PC-3 (cell line): ENCODE measurements at regions not wholly inside any gene's neighbourhood (a gene's known extent, or its start where the extent isn't known, plus 50 kb on each side); places are given as distances from the start of the nearest gene placed in this dataset.
A peak's percentile ranks its signal among the peaks of the same experiment; 100 is the strongest.

Source experiments
- ATAC-seq: fragments of 200-7000 bp; cut with Tn5 transposase; 2 replicates; pipeline ENCODE4 v1.9.1; 2020; ENCODE audit warnings: mild to moderate bottlenecking, moderate library complexity
- BruUV-seq: library from RNA; stranded (reverse); fragments of 400-500 nt; replicated peaks from 2 replicates; lab custom pipeline; 2021; lab: Mats Ljungman, UMichigan
- CTCF ChIA-PET: fragments of 300-600 bp; sonication (Branson Sonifier 250); formaldehyde crosslinking; loops from one replicate; lab custom pipeline; 2022; ENCODE audit warnings: antibody characterized with exemption; lab: Charles Lee
- POLR2A ChIA-PET: fragments of 300-600 bp; sonication (Branson Sonifier 250); formaldehyde crosslinking; loops from one replicate; lab custom pipeline; 2022; ENCODE audit warnings: antibody characterized with exemption; ENCODE audit not compliant: unreplicated experiment; lab: Charles Lee
- DNase-seq: peaks from one replicate; pipeline ENCODE4 v3.0.0-alpha.2; 2015
- H2AFZ ChIP-seq: fragments of 300-600 bp; sonication (generic); 2 replicates; pipeline ENCODE4 v1.6.0; 2016; ENCODE audit warnings: antibody characterized with exemption, low read length
- H3F3A ChIP-seq: fragments of 300-600 bp; sonication (generic); one replicate; pipeline ENCODE4 v1.6.0; 2017; ENCODE audit warnings: antibody characterized with exemption, low read length, control low read depth, mild to moderate bottlenecking; ENCODE audit not compliant: unreplicated experiment
- H3K27ac ChIP-seq: fragments of 300-600 bp; sonication (generic); 2 replicates; pipeline ENCODE4 v1.5.1; 2016; ENCODE audit warnings: mild to moderate bottlenecking, low read length
- H3K27me3 ChIP-seq: fragments of 300-600 bp; sonication (generic); 2 replicates; pipeline ENCODE4 v1.6.1; 2016; ENCODE audit warnings: low read length, mixed read lengths
- H3K36me3 ChIP-seq: fragments of 300-600 bp; sonication (generic); 2 replicates; pipeline ENCODE4 v1.6.1; 2016; ENCODE audit warnings: low read depth, mixed run types, low read length, mixed read lengths
- H3K4me1 ChIP-seq: fragments of 300-600 bp; sonication (generic); 2 replicates; pipeline ENCODE4 v1.5.1; 2016; ENCODE audit warnings: low read length; ENCODE audit not compliant: insufficient read depth
- H3K4me2 ChIP-seq: fragments of 300-600 bp; sonication (generic); 2 replicates; pipeline ENCODE4 v1.6.0; 2016; ENCODE audit warnings: low read length
- H3K4me3 ChIP-seq: fragments of 300-600 bp; sonication (generic); 2 replicates; pipeline ENCODE4 v1.5.1; 2016; ENCODE audit warnings: mild to moderate bottlenecking, low read length, mixed read lengths
- H3K79me2 ChIP-seq: fragments of 300-600 bp; sonication (generic); 2 replicates; pipeline ENCODE4 v1.6.1; 2017; ENCODE audit warnings: low read length, mixed read lengths
- H3K9ac ChIP-seq: fragments of 300-600 bp; sonication (generic); 2 replicates; pipeline ENCODE4 v1.6.0; 2016; ENCODE audit warnings: mild to moderate bottlenecking, low read length
- H3K9me2 ChIP-seq: fragments of 300-600 bp; sonication (generic); replicated peaks from 2 replicates; pipeline ENCODE4 v1.6.1; 2016; ENCODE audit warnings: mixed run types, low read length, mixed read lengths
- H3K9me3 ChIP-seq: fragments of 300-600 bp; sonication (generic); 2 replicates; pipeline ENCODE4 v1.6.1; 2016; ENCODE audit warnings: low read length, mixed read lengths
- H4K20me1 ChIP-seq: fragments of 300-600 bp; sonication (generic); 2 replicates; pipeline ENCODE4 v1.6.1; 2016; ENCODE audit warnings: low read length, mixed read lengths
- CTCF ChIP-seq: fragments of 300-600 bp; sonication (generic); conservative IDR thresholded peaks from 2 replicates; pipeline ENCODE4 v1.5.1; 2017; ENCODE audit warnings: antibody characterized with exemption, low read depth, mild to moderate bottlenecking, low read length
- EZH2 ChIP-seq: fragments of 300-600 bp; sonication (generic); IDR thresholded peaks from one replicate; pipeline ENCODE4 v1.6.1; 2017; ENCODE audit warnings: antibody characterized with exemption, mild to moderate bottlenecking, low read length; ENCODE audit not compliant: unreplicated experiment
- EZH2phosphoT487 ChIP-seq: fragments of 300-600 bp; sonication (generic); IDR thresholded peaks from 2 replicates; pipeline ENCODE4 v1.6.1; 2018; ENCODE audit warnings: mild to moderate bottlenecking, antibody characterized with exemption, low read length, borderline replicate concordance
- intact Hi-C: fragments of 100-400 bp; cut with micrococcal nuclease; formaldehyde crosslinking; loops from 2 replicates; pipeline ENCODE4 v1.9.0; 2023

GRCh38 chr10:29157321-29157720 is 131.5 kb upstream of the LYZL1 start:
- H3K27ac ChIP-seq, result no peak overlapping the region
- no peak overlapping the region for H3K4me3 ChIP-seq
- TF ChIP-seq EZH2 (no peak), CTCF (no peak), EZH2phosphoT487 (no peak)
- ChIA-PET POLR2A (no interaction called here), CTCF (no interaction called here)
- H2AFZ ChIP-seq, result no peak overlapping the region
- ATAC-seq (no peak), DNase-seq (no peak)
- no TSS peak for BruUV-seq
- no peak overlapping the region for H3K9ac ChIP-seq
- no peaks in the 10 kb centered on the region for H3K9me2 ChIP-seq
- H3K27me3 ChIP-seq, result no peaks in the 10 kb centered on the region
- intact Hi-C loops, result no loop called here
- no peaks in the 10 kb centered on the region for H3F3A ChIP-seq
- no peaks in the 10 kb centered on the region for H4K20me1 ChIP-seq
- no peak overlapping the region for H3K4me2 ChIP-seq
- peaks cover 16% of the 10 kb centered on the region for H3K4me1 ChIP-seq
- H3K79me2 ChIP-seq, result no peaks in the 10 kb centered on the region
- no peaks in the 10 kb centered on the region for H3K36me3 ChIP-seq
- H3K9me3 ChIP-seq, result no peaks in the 10 kb centered on the region

DNA sequence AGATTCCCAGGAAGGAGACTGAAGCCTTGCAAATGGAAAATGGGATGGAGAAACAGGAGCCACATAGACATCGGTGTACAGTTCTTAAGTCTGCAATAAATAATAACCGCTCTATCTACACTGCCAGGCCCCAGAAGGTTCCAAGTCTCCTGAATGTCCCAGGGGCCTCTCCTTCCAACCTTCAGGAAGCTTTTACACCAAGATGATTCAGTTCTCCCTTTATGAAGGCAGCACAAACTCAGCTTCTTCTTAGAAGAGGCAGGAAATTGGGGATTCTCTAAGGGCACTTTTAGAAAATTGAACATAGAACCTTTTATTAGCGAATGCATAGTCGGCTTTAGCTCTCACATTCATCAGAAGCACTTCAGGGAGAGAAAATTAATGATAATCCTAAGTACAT is 130.8 kb upstream of the LYZL1 start:
- TF ChIP-seq EZH2, result no peak
- Histone ChIP-seq H3K4me2 (no peak overlapping the region), H3K9me3 (no peaks in the 10 kb centered on the region), H2AFZ (no peak overlapping the region), H4K20me1 (no peaks in the 10 kb centered on the region), H3F3A (no peaks in the 10 kb centered on the region), H3K79me2 (no peaks in the 10 kb centered on the region), H3K4me3 (no peak overlapping the region), H3K27me3 (no peaks in the 10 kb centered on the region), H3K36me3 (no peaks in the 10 kb centered on the region), H3K27ac (no peak overlapping the region), H3K9ac (no peak overlapping the region), H3K9me2 (no peaks in the 10 kb centered on the region), H3K4me1 (peaks cover 16% of the 10 kb centered on the region)
- ATAC-seq, result no peak
- CTCF ChIA-PET, result no interaction called here
- POLR2A ChIA-PET, result no interaction called here
- DNase-seq, result no peak
- BruUV-seq, result no TSS peak
- intact Hi-C loops, result no loop called here

DNA sequence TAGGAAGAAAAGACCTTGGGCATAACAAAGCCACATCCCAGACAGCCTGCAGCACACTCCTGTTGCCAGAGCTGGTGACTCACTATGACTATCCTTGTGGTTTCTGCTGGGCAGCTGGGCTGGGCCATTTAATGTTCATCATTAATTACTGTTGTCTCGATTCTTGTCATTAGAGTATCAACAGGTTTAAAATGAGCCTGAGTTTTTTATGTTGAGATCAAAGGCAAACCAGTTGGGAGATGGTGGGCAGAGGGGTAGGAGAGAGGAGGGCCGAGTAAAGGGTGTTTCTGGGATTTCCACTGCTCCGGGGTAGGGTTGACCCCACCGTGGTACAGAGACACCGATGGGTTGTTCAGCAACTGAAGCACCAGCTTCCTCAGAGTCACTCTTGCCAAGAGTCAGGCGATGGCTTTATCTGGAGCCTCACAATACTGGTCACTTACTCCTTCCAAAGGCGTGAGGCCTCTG is 128.7 kb upstream of the LYZL1 start:
- ChIA-PET POLR2A (no interaction called here), CTCF (no interaction called here)
- H3K4me2 ChIP-seq, result peak overlapping the region; percentile 81
- DNase-seq, result peak; percentile 84
- peak overlapping the region; percentile 15; the same call in 1 of the 2 replicates for H3K9ac ChIP-seq
- no peaks in the 10 kb centered on the region for H3K9me3 ChIP-seq
- peak overlapping the region; percentile 76 for H3K27ac ChIP-seq
- 0 out of 2 replicates have a peak overlapping the region, but pooled peaks have one; percentile 8 for H2AFZ ChIP-seq
- H3K36me3 ChIP-seq, result no peaks in the 10 kb centered on the region
- intact Hi-C loops, result no loop called here
- peaks cover 27% of the 10 kb centered on the region for H3K4me1 ChIP-seq
- H3K4me3 ChIP-seq, result peak overlapping the region; percentile 45; the same call in 1 of the 2 replicates
- ATAC-seq, result peak; percentile 99
- no peaks in the 10 kb centered on the region for H3K27me3 ChIP-seq
- H3K79me2 ChIP-seq, result no peaks in the 10 kb centered on the region
- BruUV-seq, result no TSS peak
- no peaks in the 10 kb centered on the region for H4K20me1 ChIP-seq
- H3F3A ChIP-seq, result no peaks in the 10 kb centered on the region
- H3K9me2 ChIP-seq, result no peaks in the 10 kb centered on the region
- TF ChIP-seq EZH2phosphoT487 (no peak), CTCF (no peak), EZH2 (no peak)
